Astrocyte (in vitro differentiated cells and primary cell): ENCODE measurements at regions not wholly inside any gene's neighbourhood (a gene's known extent, or its start where the extent isn't known, plus 50 kb on each side); places are given as distances from the start of the nearest gene placed in this dataset.

ENCODE experiments used
- DNase-seq: peaks from one replicate; pipeline ENCODE4 v3.0.0-alpha.2; 2010; ENCODE audit warnings: low read depth
- FAIRE-seq: peaks from 2 replicates; lab custom pipeline; 2011; peaks lifted over from hg19 to GRCh38; lab: Jason Lieb, UNC
- H2AFZ ChIP-seq: 2 replicates; pipeline ENCODE4 v1.6.0; 2012; ENCODE audit warnings: low read depth, low read length, inconsistent platforms
- H3K27ac ChIP-seq: 2 replicates; pipeline ENCODE4 v1.5.1; 2011; ENCODE audit warnings: low read depth, low read length, inconsistent platforms
- H3K27me3 ChIP-seq: 2 replicates; pipeline ENCODE4 v1.6.0; 2011; ENCODE audit warnings: low read length, inconsistent platforms; ENCODE audit not compliant: insufficient read depth
- H3K36me3 ChIP-seq: 2 replicates; pipeline ENCODE4 v1.5.1; 2011; ENCODE audit warnings: low read length, inconsistent platforms; ENCODE audit not compliant: insufficient read depth
- H3K4me1 ChIP-seq: 2 replicates; pipeline ENCODE4 v1.5.1; 2011; ENCODE audit warnings: low read length, inconsistent platforms; ENCODE audit not compliant: insufficient read depth
- H3K4me2 ChIP-seq: 2 replicates; pipeline ENCODE4 v1.6.0; 2012; ENCODE audit warnings: low read length, inconsistent platforms
- H3K4me3 ChIP-seq: 2 replicates; pipeline ENCODE4 v1.5.1; 2011; ENCODE audit warnings: low read depth, mild to moderate bottlenecking, low read length, inconsistent platforms; ENCODE audit not compliant: insufficient read depth
- H3K79me2 ChIP-seq: 2 replicates; pipeline ENCODE4 v1.6.0; 2012; ENCODE audit warnings: mild to moderate bottlenecking, low read length, inconsistent platforms; ENCODE audit not compliant: insufficient read depth
- H3K9ac ChIP-seq: 2 replicates; pipeline ENCODE4 v1.6.0; 2012; ENCODE audit warnings: mild to moderate bottlenecking, low read length, inconsistent platforms
- H3K9me3 ChIP-seq: 2 replicates; pipeline ENCODE4 v1.5.1; 2012; ENCODE audit warnings: low read depth, mild to moderate bottlenecking, low read length, inconsistent platforms; ENCODE audit not compliant: insufficient read depth
- H4K20me1 ChIP-seq: 2 replicates; pipeline ENCODE4 v1.6.0; 2012; ENCODE audit warnings: low read length, inconsistent platforms; ENCODE audit not compliant: insufficient read depth
- H3K27ac Mint-ChIP-seq: one replicate; pipeline ENCODE4 v1.8.0; 2021; ENCODE audit warnings: mild to moderate bottlenecking, mixed read lengths; ENCODE audit not compliant: unreplicated experiment
- H3K27me3 Mint-ChIP-seq: one replicate; pipeline ENCODE4 v1.8.0; 2021; ENCODE audit warnings: low read depth, mixed read lengths; ENCODE audit not compliant: unreplicated experiment
- H3K36me3 Mint-ChIP-seq: one replicate; pipeline ENCODE4 v1.8.0; 2021; ENCODE audit warnings: low read depth, mixed read lengths; ENCODE audit not compliant: unreplicated experiment
- H3K4me1 Mint-ChIP-seq: one replicate; pipeline ENCODE4 v1.8.0; 2021; ENCODE audit warnings: low read depth, mixed read lengths; ENCODE audit not compliant: unreplicated experiment
- H3K4me3 Mint-ChIP-seq: one replicate; pipeline ENCODE4 v1.8.0; 2021; ENCODE audit warnings: mild to moderate bottlenecking, moderate library complexity, mixed read lengths; ENCODE audit not compliant: unreplicated experiment
- H3K9me3 Mint-ChIP-seq: one replicate; pipeline ENCODE4 v1.8.0; 2021; ENCODE audit warnings: mild to moderate bottlenecking, mixed read lengths; ENCODE audit not compliant: unreplicated experiment
- CTCF ChIP-seq: IDR thresholded peaks from 2 replicates; pipeline ENCODE4 v1.5.1; 2011; ENCODE audit warnings: low read depth, mild to moderate bottlenecking, inconsistent platforms, low read length, moderate library complexity; ENCODE audit not compliant: insufficient read depth
- EZH2 ChIP-seq: IDR thresholded peaks from 2 replicates; pipeline ENCODE4 v1.6.1; 2012; ENCODE audit warnings: mild to moderate bottlenecking, low read length, inconsistent platforms; ENCODE audit not compliant: insufficient read depth

DNA sequence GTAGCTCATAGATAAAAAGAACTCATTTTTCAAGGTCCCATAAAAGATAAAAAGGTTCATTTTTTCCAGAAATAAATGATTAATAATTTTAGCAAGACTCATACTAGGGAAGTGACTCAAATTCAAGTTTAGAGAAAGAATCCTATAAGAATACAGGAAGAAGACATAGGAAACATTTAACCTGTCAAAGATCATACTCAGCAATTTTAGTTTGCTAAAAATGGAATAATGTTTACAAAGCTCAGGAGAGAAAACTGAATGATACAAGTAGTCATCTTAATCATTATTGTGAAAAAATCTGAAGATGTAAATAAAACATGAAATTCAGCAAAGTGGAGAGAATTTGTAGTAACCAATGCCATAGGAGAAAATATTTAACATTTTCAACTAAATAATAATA, 926.6 kb downstream of the TBC1D32 start:
- no peak overlapping the region for H3K4me3 ChIP-seq
- no peaks in the 10 kb centered on the region for H3K27me3 Mint-ChIP-seq
- no peak overlapping the region for H3K27ac ChIP-seq
- H3K4me1 Mint-ChIP-seq = peaks cover 6% of the 10 kb centered on the region
- H3K4me2 ChIP-seq = no peak overlapping the region
- no peak overlapping the region for H3K4me3 Mint-ChIP-seq
- H4K20me1 ChIP-seq = no peaks in the 10 kb centered on the region
- DNase-seq (no peak), FAIRE-seq (no peak)
- H3K9ac ChIP-seq = no peak overlapping the region
- no peaks in the 10 kb centered on the region for H3K9me3 ChIP-seq
- H3K27me3 ChIP-seq = no peaks in the 10 kb centered on the region
- H3K79me2 ChIP-seq = no peaks in the 10 kb centered on the region
- H3K27ac Mint-ChIP-seq = no peak overlapping the region
- no peaks in the 10 kb centered on the region for H3K9me3 Mint-ChIP-seq
- H3K4me1 ChIP-seq = no peaks in the 10 kb centered on the region
- H3K36me3 ChIP-seq = no peaks in the 10 kb centered on the region
- no peak for TF ChIP-seq CTCF
- TF ChIP-seq EZH2 = no peak
- H3K36me3 Mint-ChIP-seq = no peaks in the 10 kb centered on the region
- no peak overlapping the region for H2AFZ ChIP-seq

GRCh38 chr6:120405947-120406346, 928.3 kb downstream of the TBC1D32 start:
- H3K4me3 ChIP-seq = no peak overlapping the region

More at GRCh38 chr6:120405947-120406346, 928.3 kb downstream of the TBC1D32 start:
- H3K27ac Mint-ChIP-seq = no peak overlapping the region
- no peaks in the 10 kb centered on the region for H4K20me1 ChIP-seq
- H3K79me2 ChIP-seq = no peaks in the 10 kb centered on the region
- H3K27me3 ChIP-seq = no peaks in the 10 kb centered on the region
- no peak overlapping the region for H2AFZ ChIP-seq
- peaks cover 6% of the 10 kb centered on the region for H3K4me1 Mint-ChIP-seq
- H3K4me3 Mint-ChIP-seq = no peak overlapping the region
- TF ChIP-seq EZH2 (no peak), CTCF (no peak)
- H3K9me3 Mint-ChIP-seq = no peaks in the 10 kb centered on the region
- H3K36me3 Mint-ChIP-seq = no peaks in the 10 kb centered on the region
- no peaks in the 10 kb centered on the region for H3K4me1 ChIP-seq
- no peaks in the 10 kb centered on the region for H3K9me3 ChIP-seq
- H3K27me3 Mint-ChIP-seq = no peaks in the 10 kb centered on the region
- DNase-seq (no peak), FAIRE-seq (no peak)
- no peak overlapping the region for H3K9ac ChIP-seq
- H3K36me3 ChIP-seq = no peaks in the 10 kb centered on the region
- H3K4me2 ChIP-seq = no peak overlapping the region
- no peak overlapping the region for H3K27ac ChIP-seq
